ENCODE measurements at regions not wholly inside any gene's neighbourhood (a gene's known extent, or its start where the extent isn't known, plus 50 kb on each side); places are given as distances from the start of the nearest gene placed in this dataset.
A peak's percentile ranks its signal among the peaks of the same experiment; 100 is the strongest.

- DNase-seq (ENCODE audit: low read depth) = no peak
These were observed 52.1 kb upstream of the CD5L start for GRCh38 chr1:157893686-157894085.

GRCh38 chr1:157894613-157895165 lies 53.1 kb upstream of the CD5L start:
- peak; percentile 9 for DNase-seq (ENCODE audit: low read depth)

GRCh38 chr1:157910270-157910669 lies 68.7 kb upstream of the CD5L start:
- no peak for DNase-seq (ENCODE audit: low read depth)

GRCh38 chr1:157915859-157916258 lies 74.3 kb upstream of the CD5L start:
- no peak for DNase-seq (ENCODE audit: low read depth)

- no peak for DNase-seq (ENCODE audit: low read depth)
These were observed 75.4 kb upstream of the CD5L start for GRCh38 chr1:157916887-157917570.

GRCh38 chr1:157920748-157921147 lies 72.7 kb upstream of the KIRREL1 start:
- no peak for DNase-seq (ENCODE audit: low read depth)

- no peak for DNase-seq (ENCODE audit: low read depth)
These were observed 67.9 kb upstream of the KIRREL1 start for GRCh38 chr1:157925419-157926166.

- DNase-seq (ENCODE audit: low read depth) = no peak
These were observed 61.4 kb upstream of the KIRREL1 start for GRCh38 chr1:157932069-157932468.

GRCh38 chr1:157937744-157938143 lies 55.7 kb upstream of the KIRREL1 start:
- no peak for DNase-seq (ENCODE audit: low read depth)

- no peak for DNase-seq (ENCODE audit: low read depth)
These were observed 51.5 kb upstream of the KIRREL1 start for GRCh38 chr1:157941939-157942338.

Measured in GM04503 (cell line).